Glutamatergic neuron (in vitro differentiated cells): ENCODE measurements at regions not wholly inside any gene's neighbourhood (a gene's known extent, or its start where the extent isn't known, plus 50 kb on each side); places are given as distances from the start of the nearest gene placed in this dataset.

Experiments used
- DNase-seq: peaks from one replicate; pipeline ENCODE4 v3.0.0; 2022
- H3K27ac Mint-ChIP-seq: one replicate; pipeline ENCODE4 v1.8.0; 2020; ENCODE audit warnings: mild to moderate bottlenecking, mixed read lengths, inconsistent platforms; ENCODE audit not compliant: unreplicated experiment
- H3K27me3 Mint-ChIP-seq: one replicate; pipeline ENCODE4 v1.8.0; 2020; ENCODE audit warnings: mild to moderate bottlenecking, moderate library complexity, mixed read lengths, inconsistent platforms; ENCODE audit not compliant: unreplicated experiment
- H3K36me3 Mint-ChIP-seq: one replicate; pipeline ENCODE4 v1.8.0; 2020; ENCODE audit warnings: mild to moderate bottlenecking, mixed read lengths, inconsistent platforms; ENCODE audit not compliant: unreplicated experiment
- H3K4me1 Mint-ChIP-seq: one replicate; pipeline ENCODE4 v1.8.0; 2020; ENCODE audit warnings: mild to moderate bottlenecking, low read depth, mixed read lengths, inconsistent platforms; ENCODE audit not compliant: unreplicated experiment
- H3K4me3 Mint-ChIP-seq: one replicate; pipeline ENCODE4 v1.8.0; 2020; ENCODE audit warnings: mild to moderate bottlenecking, mixed read lengths, inconsistent platforms; ENCODE audit not compliant: unreplicated experiment
- H3K9me3 Mint-ChIP-seq: one replicate; pipeline ENCODE4 v1.8.0; 2020; ENCODE audit warnings: mild to moderate bottlenecking, moderate library complexity, mixed read lengths, inconsistent platforms; ENCODE audit not compliant: unreplicated experiment
- CTCF ChIP-seq: fragments of 200-600 bp; sonication (generic); IDR thresholded peaks from one replicate; pipeline ENCODE4 v1.5.0; 2021; ENCODE audit not compliant: partially characterized antibody, unreplicated experiment

GRCh38 chr5:81914696-81915095 lies 57.1 kb upstream of the ATG10 start:
- H3K9me3 Mint-ChIP-seq = peaks cover 2% of the 10 kb centered on the region
- H3K4me1 Mint-ChIP-seq = no peaks in the 10 kb centered on the region
- no peak overlapping the region for H3K4me3 Mint-ChIP-seq
- DNase-seq = no peak
- no peak for TF ChIP-seq CTCF
- H3K36me3 Mint-ChIP-seq = no peaks in the 10 kb centered on the region
- H3K27ac Mint-ChIP-seq = no peak overlapping the region
- H3K27me3 Mint-ChIP-seq = no peaks in the 10 kb centered on the region

GRCh38 chr5:81912933-81913332 lies 58.9 kb upstream of the ATG10 start:
- H3K4me1 Mint-ChIP-seq = peaks cover 5% of the 10 kb centered on the region
- no peak overlapping the region for H3K27ac Mint-ChIP-seq
- H3K36me3 Mint-ChIP-seq = no peaks in the 10 kb centered on the region
- no peaks in the 10 kb centered on the region for H3K27me3 Mint-ChIP-seq
- no peak for TF ChIP-seq CTCF
- H3K4me3 Mint-ChIP-seq = no peak overlapping the region
- DNase-seq = no peak
- no peaks in the 10 kb centered on the region for H3K9me3 Mint-ChIP-seq

GRCh38 chr5:81909677-81910076 lies 62.1 kb upstream of the ATG10 start:
- TF ChIP-seq CTCF = no peak
- no peaks in the 10 kb centered on the region for H3K27me3 Mint-ChIP-seq
- H3K9me3 Mint-ChIP-seq = no peaks in the 10 kb centered on the region
- H3K4me3 Mint-ChIP-seq = no peak overlapping the region
- no peak overlapping the region for H3K27ac Mint-ChIP-seq
- DNase-seq = no peak
- H3K36me3 Mint-ChIP-seq = no peaks in the 10 kb centered on the region
- H3K4me1 Mint-ChIP-seq = peaks cover 5% of the 10 kb centered on the region

GRCh38 chr5:81908771-81909170 lies 63.1 kb upstream of the ATG10 start:
- Mint-ChIP-seq H3K27ac (no peak overlapping the region), H3K4me3 (no peak overlapping the region), H3K36me3 (no peaks in the 10 kb centered on the region), H3K4me1 (peaks cover 5% of the 10 kb centered on the region), H3K27me3 (no peaks in the 10 kb centered on the region), H3K9me3 (no peaks in the 10 kb centered on the region)
- no peak for TF ChIP-seq CTCF
- DNase-seq = no peak

- Mint-ChIP-seq H3K27ac (no peak overlapping the region), H3K9me3 (no peaks in the 10 kb centered on the region), H3K4me1 (peaks cover 5% of the 10 kb centered on the region), H3K4me3 (no peak overlapping the region), H3K36me3 (no peaks in the 10 kb centered on the region), H3K27me3 (no peaks in the 10 kb centered on the region)
- TF ChIP-seq CTCF = no peak
- DNase-seq = no peak
Observed at GRCh38 chr5:81908044-81908443, 63.8 kb upstream of the ATG10 start.
